HG03066 (cell line): ENCODE measurements at regions not wholly inside any gene's neighbourhood (a gene's known extent, or its start where the extent isn't known, plus 50 kb on each side); places are given as distances from the start of the nearest gene placed in this dataset.
"Not testable (repeated sequence)": the region's sequence is repeated elsewhere in the genome, so short reads cannot be mapped to it uniquely, and the experiment has no call there.

Source experiments
- ATAC-seq: cut with Tn5 transposase; IDR thresholded peaks from one replicate; pipeline ENCODE4 v1.9.1; 2021; ENCODE audit warnings: low read depth; ENCODE audit not compliant: unreplicated experiment

- ATAC-seq, result no peak
Measured at GRCh38 chr17:71477356-71477755, 643.5 kb upstream of the SOX9 start.

- no peak for ATAC-seq
Measured at GRCh38 chr17:71480099-71480498, 640.7 kb upstream of the SOX9 start.

- no peak for ATAC-seq
Measured at GRCh38 chr17:71482625-71483024, 638.2 kb upstream of the SOX9 start.

- no peak for ATAC-seq
Measured at GRCh38 chr17:71484546-71484945, 636.3 kb upstream of the SOX9 start.

- ATAC-seq, result no peak
Measured at GRCh38 chr17:71485426-71485825, 635.4 kb upstream of the SOX9 start.

- no peak for ATAC-seq
Measured at GRCh38 chr17:71486261-71486660, 634.6 kb upstream of the SOX9 start.

GRCh38 chr17:71488851-71489250 is 632.0 kb upstream of the SOX9 start:
- no peak for ATAC-seq

- no peak for ATAC-seq
Measured at GRCh38 chr17:71494062-71494855, 626.6 kb upstream of the SOX9 start.

GRCh38 chr17:71495420-71495819 is 625.4 kb upstream of the SOX9 start:
- ATAC-seq, result no peak

- ATAC-seq, result no peak
Measured at GRCh38 chr17:71496552-71496951, 624.3 kb upstream of the SOX9 start.

- ATAC-seq, result no peak
Measured at GRCh38 chr17:71500761-71501555, 619.9 kb upstream of the SOX9 start.

- ATAC-seq, result no peak
Measured at GRCh38 chr17:71501711-71502110, 619.1 kb upstream of the SOX9 start.

- ATAC-seq, result no peak
Measured at GRCh38 chr17:71502443-71502842, 618.4 kb upstream of the SOX9 start.

- no peak for ATAC-seq
Measured at GRCh38 chr17:71503710-71504465, 616.9 kb upstream of the SOX9 start.

- ATAC-seq, result no peak
Measured at GRCh38 chr17:71505200-71505599, 615.6 kb upstream of the SOX9 start.

GRCh38 chr17:71505981-71506380 is 614.8 kb upstream of the SOX9 start:
- ATAC-seq, result no peak

- ATAC-seq, result no peak
Measured at GRCh38 chr17:71511266-71511995, 609.4 kb upstream of the SOX9 start.

GRCh38 chr17:71513725-71514124 is 607.1 kb upstream of the SOX9 start:
- ATAC-seq, result not testable (repeated sequence)

- no peak for ATAC-seq
Measured at GRCh38 chr17:71516149-71516548, 604.7 kb upstream of the SOX9 start.

GRCh38 chr17:71519285-71519684 is 601.5 kb upstream of the SOX9 start:
- ATAC-seq, result no peak

- no peak for ATAC-seq
Measured at GRCh38 chr17:71521724-71522123, 599.1 kb upstream of the SOX9 start.
